HCEC 1CT (cell line): ENCODE measurements at regions not wholly inside any gene's neighbourhood (a gene's known extent, or its start where the extent isn't known, plus 50 kb on each side); places are given as distances from the start of the nearest gene placed in this dataset.

ENCODE experiments used
- DNase-seq: peaks from one replicate; pipeline ENCODE4 v3.0.0-alpha.2; 2017

- DNase-seq, result no peak
Measured at GRCh38 chr1:115491298-115492018, 150.3 kb upstream of the VANGL1 start.

GRCh38 chr1:115479055-115479482 is 141.0 kb upstream of the NGF start:
- DNase-seq, result no peak

GRCh38 chr1:115477071-115477470 is 139.0 kb upstream of the NGF start:
- no peak for DNase-seq

GRCh38 chr1:115476616-115477015 is 138.6 kb upstream of the NGF start:
- DNase-seq, result peak; percentile 21

GRCh38 chr1:115475901-115476300 is 137.9 kb upstream of the NGF start:
- no peak for DNase-seq

GRCh38 chr1:115475252-115475651 is 137.2 kb upstream of the NGF start:
- no peak for DNase-seq

GRCh38 chr1:115473986-115474565 is 136.0 kb upstream of the NGF start:
- no peak for DNase-seq

- DNase-seq, result peak; percentile 39
Measured at GRCh38 chr1:115469703-115470476, 131.8 kb upstream of the NGF start.

GRCh38 chr1:115467790-115468189 is 129.7 kb upstream of the NGF start:
- no peak for DNase-seq

- DNase-seq, result no peak
Measured at GRCh38 chr1:115467196-115467595, 129.1 kb upstream of the NGF start.

- DNase-seq, result no peak
Measured at GRCh38 chr1:115466433-115466832, 128.4 kb upstream of the NGF start.

- DNase-seq, result no peak
Measured at GRCh38 chr1:115465802-115466363, 127.8 kb upstream of the NGF start.

GRCh38 chr1:115463347-115463746 is 125.3 kb upstream of the NGF start:
- DNase-seq, result no peak

GRCh38 chr1:115462566-115463076 is 124.6 kb upstream of the NGF start:
- no peak for DNase-seq

- no peak for DNase-seq
Measured at GRCh38 chr1:115461526-115461925, 123.5 kb upstream of the NGF start.

GRCh38 chr1:115459161-115459560 is 121.1 kb upstream of the NGF start:
- no peak for DNase-seq

GRCh38 chr1:115458426-115459114 is 120.5 kb upstream of the NGF start:
- no peak for DNase-seq

GRCh38 chr1:115457289-115457688 is 119.2 kb upstream of the NGF start:
- DNase-seq, result no peak

GRCh38 chr1:115456441-115456961 is 118.5 kb upstream of the NGF start:
- peak; percentile 29 for DNase-seq

- DNase-seq, result no peak
Measured at GRCh38 chr1:115454837-115455511, 116.9 kb upstream of the NGF start.

GRCh38 chr1:115453666-115454065 is 115.6 kb upstream of the NGF start:
- DNase-seq, result no peak
